ENCODE measurements at regions not wholly inside any gene's neighbourhood (a gene's known extent, or its start where the extent isn't known, plus 50 kb on each side); places are given as distances from the start of the nearest gene placed in this dataset.

GRCh38 chr6:48490658-48491057 is 379.7 kb upstream of the PTCHD4 start:
- Histone ChIP-seq H3K4me3 (replicated peaks in 1 of 3; ENCODE audit: insufficient read depth in 1 of 3, low read depth in 2 of 3, low read length in 3 of 3) (no peak overlapping the region), H3K9ac (ENCODE audit: insufficient read depth, low read depth, low read length) (no peak overlapping the region), H4K20me1 (ENCODE audit: insufficient read depth, low read length) (no peaks in the 10 kb centered on the region), H3K27ac (ENCODE audit: extremely low read length, insufficient read depth, low read length) (no peak overlapping the region), H3K4me2 (ENCODE audit: low read depth, low read length) (no peak overlapping the region), H3K36me3 (replicated peaks in 1 of 2; ENCODE audit: control insufficient read depth in 1 of 2, insufficient read depth in 2 of 2, low read length in 2 of 2) (no peaks in the 10 kb centered on the region), H3K27me3 (ENCODE audit: control insufficient read depth in 1 of 2, insufficient read depth in 2 of 2, low read length in 2 of 2) (no peaks in the 10 kb centered on the region), H3K79me2 (ENCODE audit: insufficient read depth, low read length) (no peaks in the 10 kb centered on the region), H2AFZ (ENCODE audit: low read length) (no peak overlapping the region), H3K9me3 (ENCODE audit: low read length) (no peaks in the 10 kb centered on the region), H3K4me1 (ENCODE audit: insufficient read depth, low read length) (no peaks in the 10 kb centered on the region)
- WGBS (ENCODE audit: low lambda C conversion rate), result 53% methylated on average over 4 of the region's 4 CpGs
- TF ChIP-seq ZNF7 (CRISPR knock-in tag; IDR thresholded peaks at IDR 0.05) (no peak), ZKSCAN5 (CRISPR knock-in tag; IDR thresholded peaks at IDR 0.05) (no peak), RFX1 (IDR thresholded peaks at IDR 0.05) (no peak), ZNF547 (CRISPR knock-in tag; IDR thresholded peaks at IDR 0.05) (no peak), LBX2 (CRISPR knock-in tag; IDR thresholded peaks at IDR 0.05; ENCODE audit: borderline replicate concordance) (no peak), SOX5 (CRISPR knock-in tag; IDR thresholded peaks at IDR 0.05; ENCODE audit: borderline replicate concordance) (no peak)
- in situ Hi-C loops (cut with HindIII; ENCODE audit: extremely low pct_ligation_motif_present, low pct_unique_long_range_greater_than_20kb), result no loop called here
- BruUV-seq (replicated peaks), result no TSS peak
- ATAC-seq, result no peak
- intact Hi-C loops (cut with micrococcal nuclease; ENCODE audit: unreplicated experiment), result no loop called here
- ChIA-PET CTCF (ENCODE audit: low intra/inter-chr PET ratio, low total read pairs) (no interaction called here), POLR2A (no interaction called here)
- no peak for DNase-seq (ENCODE audit: low spot score)
- FAIRE-seq, result no peak

GRCh38 chr6:48486876-48487275 is 375.9 kb upstream of the PTCHD4 start:
- WGBS (ENCODE audit: low lambda C conversion rate), result 4% methylated on average over 3 of the region's 3 CpGs
- no TSS peak for BruUV-seq (replicated peaks)
- in situ Hi-C loops (cut with HindIII; ENCODE audit: extremely low pct_ligation_motif_present, low pct_unique_long_range_greater_than_20kb), result no loop called here

More at GRCh38 chr6:48486876-48487275, 375.9 kb upstream of the PTCHD4 start:
- TF ChIP-seq ZNF740 (CRISPR knock-in tag; IDR thresholded peaks at IDR 0.05) (no peak), RBFOX2 (IDR thresholded peaks at IDR 0.05; ENCODE audit: low read depth, low read length) (no peak), MLLT10 (CRISPR knock-in tag; IDR thresholded peaks at IDR 0.05) (no peak), ADNP (CRISPR knock-in tag; IDR thresholded peaks at IDR 0.05) (no peak), ELF4 (CRISPR knock-in tag; IDR thresholded peaks at IDR 0.05; ENCODE audit: borderline replicate concordance) (no peak), MYPOP (CRISPR knock-in tag; IDR thresholded peaks at IDR 0.05) (no peak), ZNF138 (CRISPR knock-in tag; IDR thresholded peaks at IDR 0.05; ENCODE audit: low read depth) (no peak), ZNF136 (CRISPR knock-in tag; IDR thresholded peaks at IDR 0.05; ENCODE audit: low read depth) (no peak), TBX3 (IDR thresholded peaks at IDR 0.05; ENCODE audit: borderline replicate concordance) (no peak), KLF15 (CRISPR knock-in tag; IDR thresholded peaks at IDR 0.05; ENCODE audit: borderline replicate concordance) (no peak)
- no peak overlapping the region for H2AFZ ChIP-seq (ENCODE audit: low read length)
- no peaks in the 10 kb centered on the region for H4K20me1 ChIP-seq (ENCODE audit: insufficient read depth, low read length)
- no peak overlapping the region for H3K4me2 ChIP-seq (ENCODE audit: low read depth, low read length)
- ATAC-seq, result no peak
- H3K27me3 ChIP-seq (ENCODE audit: control insufficient read depth in 1 of 2, insufficient read depth in 2 of 2, low read length in 2 of 2), result no peaks in the 10 kb centered on the region
- H3K4me3 ChIP-seq (replicated peaks in 1 of 3; ENCODE audit: insufficient read depth in 1 of 3, low read depth in 2 of 3, low read length in 3 of 3), result no peak overlapping the region
- DNase-seq (ENCODE audit: low spot score), result no peak
- H3K9ac ChIP-seq (ENCODE audit: insufficient read depth, low read depth, low read length), result no peak overlapping the region
- intact Hi-C loops (cut with micrococcal nuclease; ENCODE audit: unreplicated experiment), result no loop called here
- H3K9me3 ChIP-seq (ENCODE audit: low read length), result no peaks in the 10 kb centered on the region
- POLR2A ChIA-PET, result no interaction called here
- CTCF ChIA-PET (ENCODE audit: low intra/inter-chr PET ratio, low total read pairs), result no interaction called here
- H3K36me3 ChIP-seq (replicated peaks in 1 of 2; ENCODE audit: control insufficient read depth in 1 of 2, insufficient read depth in 2 of 2, low read length in 2 of 2), result no peaks in the 10 kb centered on the region
- no peaks in the 10 kb centered on the region for H3K79me2 ChIP-seq (ENCODE audit: insufficient read depth, low read length)
- no peak for FAIRE-seq
- no peaks in the 10 kb centered on the region for H3K4me1 ChIP-seq (ENCODE audit: insufficient read depth, low read length)
- H3K27ac ChIP-seq (ENCODE audit: extremely low read length, insufficient read depth, low read length), result no peak overlapping the region
